GM23338 (cell line): ENCODE measurements at regions not wholly inside any gene's neighbourhood (a gene's known extent, or its start where the extent isn't known, plus 50 kb on each side); places are given as distances from the start of the nearest gene placed in this dataset.

Experiments
- EZH2 ChIP-seq: fragments of 200-600 bp; sonication (generic); IDR thresholded peaks from one replicate; pipeline ENCODE4 v1.8.0; 2017; ENCODE audit warnings: antibody characterized with exemption, mild to moderate bottlenecking, low read depth; ENCODE audit not compliant: unreplicated experiment
- EZH2phosphoT487 ChIP-seq: fragments of 200-600 bp; sonication (generic); IDR thresholded peaks from one replicate; pipeline ENCODE4 v1.8.1; 2018; ENCODE audit warnings: antibody characterized with exemption; ENCODE audit not compliant: unreplicated experiment
- JUNB ChIP-seq: IDR thresholded peaks from one replicate; pipeline ENCODE4 v1.6.1; 2016; ENCODE audit warnings: antibody characterized with exemption; ENCODE audit not compliant: unreplicated experiment
- STAT1 ChIP-seq: IDR thresholded peaks from one replicate; pipeline ENCODE4 v1.6.1; 2016; ENCODE audit warnings: antibody characterized with exemption; ENCODE audit not compliant: unreplicated experiment
- ZNF114 ChIP-seq: fragments of 250-450 bp; sonication (Bioruptor Pico); IDR thresholded peaks from 2 replicates; pipeline ENCODE4 v1.5.0; 2020; ENCODE audit warnings: mild to moderate bottlenecking, moderate library complexity
- ZNF331 ChIP-seq: fragments of 250-450 bp; sonication (Bioruptor Pico); IDR thresholded peaks from 2 replicates; pipeline ENCODE4 v1.5.0; 2020; ENCODE audit warnings: low read depth, mild to moderate bottlenecking, moderate library complexity
- ZNF462 ChIP-seq: fragments of 250-450 bp; sonication (Bioruptor Pico); IDR thresholded peaks from 2 replicates; pipeline ENCODE4 v1.5.0; 2020; ENCODE audit warnings: mild to moderate bottlenecking, moderate library complexity
- TF ChIP-seq, protein P1 (sequence below): IDR thresholded peaks from one replicate; pipeline ENCODE4 v1.6.1; 2018; ENCODE audit warnings: antibody characterized with exemption; ENCODE audit not compliant: unreplicated experiment

DNA sequence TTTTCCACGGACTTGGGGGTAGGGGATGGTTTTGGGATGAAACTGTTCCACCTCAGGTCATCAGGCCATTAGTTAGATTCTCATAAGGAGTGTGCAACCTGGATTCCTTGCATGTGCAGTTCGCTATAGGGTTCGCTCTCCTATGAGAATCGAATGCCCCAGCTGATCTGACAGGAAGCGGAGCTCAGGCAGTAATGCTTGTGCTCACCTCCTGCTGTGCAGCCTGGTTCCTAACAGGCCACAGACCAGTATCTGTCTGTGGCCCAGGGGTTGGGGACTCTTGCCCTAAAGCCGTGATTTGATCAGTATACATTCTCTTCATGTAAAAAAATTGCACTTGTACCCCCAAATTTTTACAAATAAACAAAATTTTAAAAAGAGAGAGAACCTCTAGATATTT lies 219.4 kb upstream of the CPNE8 start (continued):
- TF ChIP-seq ZNF462 (CRISPR knock-in tag) (no peak), JUNB (no peak), ZNF331 (no peak), EZH2phosphoT487 (no peak), EZH2 (no peak), ZNF114 (CRISPR knock-in tag) (no peak), STAT1 (no peak)
- TF ChIP-seq, protein P1, sequence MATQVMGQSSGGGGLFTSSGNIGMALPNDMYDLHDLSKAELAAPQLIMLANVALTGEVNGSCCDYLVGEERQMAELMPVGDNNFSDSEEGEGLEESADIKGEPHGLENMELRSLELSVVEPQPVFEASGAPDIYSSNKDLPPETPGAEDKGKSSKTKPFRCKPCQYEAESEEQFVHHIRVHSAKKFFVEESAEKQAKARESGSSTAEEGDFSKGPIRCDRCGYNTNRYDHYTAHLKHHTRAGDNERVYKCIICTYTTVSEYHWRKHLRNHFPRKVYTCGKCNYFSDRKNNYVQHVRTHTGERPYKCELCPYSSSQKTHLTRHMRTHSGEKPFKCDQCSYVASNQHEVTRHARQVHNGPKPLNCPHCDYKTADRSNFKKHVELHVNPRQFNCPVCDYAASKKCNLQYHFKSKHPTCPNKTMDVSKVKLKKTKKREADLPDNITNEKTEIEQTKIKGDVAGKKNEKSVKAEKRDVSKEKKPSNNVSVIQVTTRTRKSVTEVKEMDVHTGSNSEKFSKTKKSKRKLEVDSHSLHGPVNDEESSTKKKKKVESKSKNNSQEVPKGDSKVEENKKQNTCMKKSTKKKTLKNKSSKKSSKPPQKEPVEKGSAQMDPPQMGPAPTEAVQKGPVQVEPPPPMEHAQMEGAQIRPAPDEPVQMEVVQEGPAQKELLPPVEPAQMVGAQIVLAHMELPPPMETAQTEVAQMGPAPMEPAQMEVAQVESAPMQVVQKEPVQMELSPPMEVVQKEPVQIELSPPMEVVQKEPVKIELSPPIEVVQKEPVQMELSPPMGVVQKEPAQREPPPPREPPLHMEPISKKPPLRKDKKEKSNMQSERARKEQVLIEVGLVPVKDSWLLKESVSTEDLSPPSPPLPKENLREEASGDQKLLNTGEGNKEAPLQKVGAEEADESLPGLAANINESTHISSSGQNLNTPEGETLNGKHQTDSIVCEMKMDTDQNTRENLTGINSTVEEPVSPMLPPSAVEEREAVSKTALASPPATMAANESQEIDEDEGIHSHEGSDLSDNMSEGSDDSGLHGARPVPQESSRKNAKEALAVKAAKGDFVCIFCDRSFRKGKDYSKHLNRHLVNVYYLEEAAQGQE: no peak
